SK-N-SH (cell line): ENCODE measurements at regions not wholly inside any gene's neighbourhood (a gene's known extent, or its start where the extent isn't known, plus 50 kb on each side); places are given as distances from the start of the nearest gene placed in this dataset.

Experiments used
- CTCF ChIA-PET: fragments of 300-600, 350-600 bp; formaldehyde crosslinking; extraction: SDS; loops from one replicate; lab custom pipeline; 2021; lab: Yijun Ruan, JAX
- POLR2A ChIA-PET: fragments of 350-600 bp; sonication (Branson Sonifier 250); formaldehyde crosslinking; extraction: SDS; loops from one replicate; lab custom pipeline; 2020; ENCODE audit warnings: antibody characterized with exemption, inconsistent platforms; lab: Yijun Ruan, JAX
- DNase-seq: peaks from one replicate; pipeline ENCODE4 v3.0.0; 2012
- H2AFZ ChIP-seq: fragments of 200-600 bp; sonication (generic); 2 replicates; pipeline ENCODE4 v1.8.1; 2016; ENCODE audit warnings: antibody characterized with exemption, mild to moderate bottlenecking, low read depth
- H3F3A ChIP-seq: fragments of 200-600 bp; sonication (generic); replicated peaks from 2 replicates; pipeline ENCODE3; 2016; ENCODE audit warnings: antibody characterized with exemption, mild to moderate bottlenecking; ENCODE audit not compliant: insufficient read depth
- H3K27ac ChIP-seq, 2 experiments: fragments of 200-500 bp in 1 of 2; fragments of 200-600 bp in 1 of 2; sonication (Bioruptor generic) in 1 of 2; sonication (generic), shearing (Covaris generic) in 1 of 2; 2 replicates each; pipeline versions ENCODE4 v1.5.1 to v1.6.1; 2014 to 2016; ENCODE audit warnings: low read depth in 2 of 2, inconsistent platforms in 1 of 2, low read length in 1 of 2, mild to moderate bottlenecking in 1 of 2, mixed read lengths in 1 of 2
- H3K27me3 ChIP-seq: fragments of 200-600 bp; sonication (generic), shearing (Covaris generic); 2 replicates; pipeline ENCODE4 v1.6.1; 2016; ENCODE audit warnings: mixed run types; ENCODE audit not compliant: insufficient read depth
- H3K36me3 ChIP-seq, 2 experiments: fragments of 200-500 bp in 1 of 2; fragments of 200-600 bp in 1 of 2; sonication (Bioruptor generic) in 1 of 2; sonication (generic) in 1 of 2; replicated peaks in 1 of 2; 2 replicates each; pipeline versions ENCODE3 to v1.5.1; 2014 to 2016; ENCODE audit warnings: low read length in 1 of 2, mild to moderate bottlenecking in 1 of 2; ENCODE audit not compliant: insufficient read depth in 2 of 2, control insufficient read depth in 1 of 2
- H3K4me1 ChIP-seq, 2 experiments: fragments of 200-500 bp in 1 of 2; fragments of 200-600 bp in 1 of 2; sonication (Bioruptor generic) in 1 of 2; sonication (generic), shearing (Covaris generic) in 1 of 2; 2 replicates each; pipeline versions ENCODE4 v1.5.1 to v1.6.1; 2014 to 2016; ENCODE audit warnings: low read depth in 1 of 2, low read length in 1 of 2, mixed run types in 1 of 2; ENCODE audit not compliant: insufficient read depth in 2 of 2, control insufficient read depth in 1 of 2
- H3K4me2 ChIP-seq: fragments of 200-600 bp; sonication (generic), shearing (Covaris generic); 2 replicates; pipeline ENCODE4 v1.6.1; 2017; ENCODE audit warnings: mixed run types
- H3K4me3 ChIP-seq, 2 experiments: fragments of 200-500 bp in 1 of 2; fragments of 200-600 bp in 1 of 2; sonication (Bioruptor generic) in 1 of 2; sonication (generic), shearing (Covaris generic) in 1 of 2; 2 replicates each; pipeline versions ENCODE4 v1.5.1 to v1.8.1; 2014 to 2016; ENCODE audit warnings: low read depth in 2 of 2, inconsistent platforms in 1 of 2, low read length in 1 of 2, mild to moderate bottlenecking in 1 of 2, mixed read lengths in 1 of 2, moderate library complexity in 1 of 2
- H3K79me2 ChIP-seq: fragments of 200-600 bp; sonication (generic); 2 replicates; pipeline ENCODE4 v1.8.1; 2017; ENCODE audit warnings: mild to moderate bottlenecking; ENCODE audit not compliant: insufficient read depth
- H3K9ac ChIP-seq: fragments of 200-600 bp; sonication (generic); 2 replicates; pipeline ENCODE4 v1.6.1; 2017; ENCODE audit warnings: mixed run types
- H3K9me2 ChIP-seq: fragments of 200-600 bp; sonication (generic); 2 replicates; pipeline ENCODE4 v1.6.1; 2017; ENCODE audit warnings: mixed run types
- H3K9me3 ChIP-seq: fragments of 200-600 bp; sonication (generic); 2 replicates; pipeline ENCODE4 v1.6.1; 2017; ENCODE audit warnings: mixed run types, mild to moderate bottlenecking, moderate library complexity
- H4K20me1 ChIP-seq: fragments of 200-600 bp; sonication (generic); 2 replicates; pipeline ENCODE4 v1.6.1; 2017; ENCODE audit warnings: mild to moderate bottlenecking, mixed run types; ENCODE audit not compliant: insufficient read depth
- ELF1 ChIP-seq: IDR thresholded peaks from 2 replicates; pipeline ENCODE4 v1.4.0; 2012
- FOSL2 ChIP-seq: IDR thresholded peaks from 2 replicates; pipeline ENCODE4 v1.4.0; 2012; ENCODE audit warnings: low read depth, mild to moderate bottlenecking, moderate library complexity, borderline replicate concordance
- FOXJ3 ChIP-seq: sonication (generic); formaldehyde crosslinking; IDR thresholded peaks from 2 replicates; pipeline ENCODE4 v1.5.1; 2020; ENCODE audit warnings: mild to moderate bottlenecking, missing genetic modification reagents
- GATA2 ChIP-seq: sonication (generic); formaldehyde crosslinking; IDR thresholded peaks from 2 replicates; pipeline ENCODE4 v1.5.0; 2020; ENCODE audit warnings: mild to moderate bottlenecking, missing genetic modification reagents
- JUND ChIP-seq: IDR thresholded peaks from 2 replicates; pipeline ENCODE4 v1.4.0; 2012
- POLR2AphosphoS5 ChIP-seq: IDR thresholded peaks from 2 replicates; pipeline ENCODE4 v1.6.1; 2012; ENCODE audit warnings: low read depth, low read length
- RAD21 ChIP-seq: IDR thresholded peaks from 2 replicates; pipeline ENCODE4 v1.6.1; 2012; ENCODE audit warnings: mild to moderate bottlenecking, low read length
- RCOR1 ChIP-seq: fragments of 150-350 bp; IDR thresholded peaks from 2 replicates; pipeline ENCODE4 v1.6.1; 2017; ENCODE audit warnings: antibody characterized with exemption, low read length
- RXRA ChIP-seq: IDR thresholded peaks from 2 replicates; pipeline ENCODE4 v1.4.0; 2012; ENCODE audit warnings: low read depth, mild to moderate bottlenecking, borderline replicate concordance
- TAF1 ChIP-seq: IDR thresholded peaks from 2 replicates; pipeline ENCODE4 v1.6.1; 2012; ENCODE audit warnings: low read depth, mild to moderate bottlenecking, low read length, moderate library complexity, borderline replicate concordance
- TCF12 ChIP-seq: IDR thresholded peaks from 2 replicates; pipeline ENCODE4 v1.4.0; 2012
- WGBS: methylation state at CpG from one replicate; pipeline ENCODE4 v1.1.6; 2017; ENCODE audit warnings: low lambda C conversion rate; 5-methylcytosine and 5-hydroxymethylcytosine counted together
- TF ChIP-seq, protein P1 (sequence below): fragments of 200-600 bp; sonication (generic); IDR thresholded peaks from 2 replicates; pipeline ENCODE4 v1.6.1; 2017; ENCODE audit warnings: antibody characterized with exemption, mild to moderate bottlenecking, moderate library complexity
- TF ChIP-seq, protein P2 (sequence below): fragments of 150-350 bp; IDR thresholded peaks from 2 replicates; pipeline ENCODE4 v1.6.1; 2016; ENCODE audit warnings: mild to moderate bottlenecking, low read depth, low read length
- TF ChIP-seq, protein P3 (sequence below): IDR thresholded peaks from 2 replicates; pipeline ENCODE4 v1.4.0; 2012; ENCODE audit warnings: low read depth, borderline replicate concordance
- TF ChIP-seq, protein P4 (sequence below): IDR thresholded peaks from 2 replicates; pipeline ENCODE4 v1.4.0; 2012; ENCODE audit warnings: low read depth, borderline replicate concordance
- TF ChIP-seq, protein P5 (sequence below): IDR thresholded peaks from 2 replicates; pipeline ENCODE4; 2012

DNA sequence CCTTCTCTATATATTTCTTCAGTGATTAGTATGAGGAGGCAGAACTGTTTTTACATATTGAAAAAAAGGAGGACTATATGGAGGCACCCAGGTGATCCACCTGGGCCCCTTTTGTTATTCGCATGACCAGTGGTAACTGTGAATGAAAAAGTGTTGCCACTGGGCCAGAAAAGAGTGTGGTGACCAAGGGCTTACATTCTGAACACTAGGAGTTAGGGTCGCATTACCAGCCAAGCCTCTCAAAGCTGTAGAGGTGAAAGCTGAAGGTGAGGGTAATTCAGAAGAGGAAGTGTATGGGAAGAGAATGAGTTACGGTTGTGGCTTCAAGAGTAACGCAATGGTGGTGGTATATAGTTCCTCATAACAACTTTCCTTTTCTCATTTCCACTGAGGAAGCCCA is 487.6 kb downstream of the TMEM182 start:
- Histone ChIP-seq H2AFZ (no peak overlapping the region), H3K4me2 (no peak overlapping the region), H3F3A (no peaks in the 10 kb centered on the region), H3K9me3 (no peaks in the 10 kb centered on the region), H4K20me1 (no peaks in the 10 kb centered on the region), H3K9ac (no peak overlapping the region), H3K4me1 (no peaks in the 10 kb centered on the region), H3K27me3 (no peaks in the 10 kb centered on the region), H3K9me2 (no peaks in the 10 kb centered on the region), H3K4me3 (no peak overlapping the region), H3K79me2 (no peaks in the 10 kb centered on the region), H3K36me3 (no peaks in the 10 kb centered on the region), H3K27ac (no peak overlapping the region)
- CTCF ChIA-PET: no interaction called here
- POLR2A ChIA-PET: no interaction called here
- WGBS: 3% methylated on average over 4 of the region's 4 CpGs
- TF ChIP-seq RCOR1 (no peak), RAD21 (no peak), GATA2 (CRISPR knock-in tag) (no peak), JUND (no peak), ELF1 (no peak), POLR2AphosphoS5 (no peak), FOXJ3 (no peak), FOSL2 (no peak), RXRA (no peak), TCF12 (no peak), TAF1 (no peak)
- TF ChIP-seq, protein P1, sequence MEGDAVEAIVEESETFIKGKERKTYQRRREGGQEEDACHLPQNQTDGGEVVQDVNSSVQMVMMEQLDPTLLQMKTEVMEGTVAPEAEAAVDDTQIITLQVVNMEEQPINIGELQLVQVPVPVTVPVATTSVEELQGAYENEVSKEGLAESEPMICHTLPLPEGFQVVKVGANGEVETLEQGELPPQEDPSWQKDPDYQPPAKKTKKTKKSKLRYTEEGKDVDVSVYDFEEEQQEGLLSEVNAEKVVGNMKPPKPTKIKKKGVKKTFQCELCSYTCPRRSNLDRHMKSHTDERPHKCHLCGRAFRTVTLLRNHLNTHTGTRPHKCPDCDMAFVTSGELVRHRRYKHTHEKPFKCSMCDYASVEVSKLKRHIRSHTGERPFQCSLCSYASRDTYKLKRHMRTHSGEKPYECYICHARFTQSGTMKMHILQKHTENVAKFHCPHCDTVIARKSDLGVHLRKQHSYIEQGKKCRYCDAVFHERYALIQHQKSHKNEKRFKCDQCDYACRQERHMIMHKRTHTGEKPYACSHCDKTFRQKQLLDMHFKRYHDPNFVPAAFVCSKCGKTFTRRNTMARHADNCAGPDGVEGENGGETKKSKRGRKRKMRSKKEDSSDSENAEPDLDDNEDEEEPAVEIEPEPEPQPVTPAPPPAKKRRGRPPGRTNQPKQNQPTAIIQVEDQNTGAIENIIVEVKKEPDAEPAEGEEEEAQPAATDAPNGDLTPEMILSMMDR: no peak
- TF ChIP-seq, protein P2, sequence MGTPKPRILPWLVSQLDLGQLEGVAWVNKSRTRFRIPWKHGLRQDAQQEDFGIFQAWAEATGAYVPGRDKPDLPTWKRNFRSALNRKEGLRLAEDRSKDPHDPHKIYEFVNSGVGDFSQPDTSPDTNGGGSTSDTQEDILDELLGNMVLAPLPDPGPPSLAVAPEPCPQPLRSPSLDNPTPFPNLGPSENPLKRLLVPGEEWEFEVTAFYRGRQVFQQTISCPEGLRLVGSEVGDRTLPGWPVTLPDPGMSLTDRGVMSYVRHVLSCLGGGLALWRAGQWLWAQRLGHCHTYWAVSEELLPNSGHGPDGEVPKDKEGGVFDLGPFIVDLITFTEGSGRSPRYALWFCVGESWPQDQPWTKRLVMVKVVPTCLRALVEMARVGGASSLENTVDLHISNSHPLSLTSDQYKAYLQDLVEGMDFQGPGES: no peak
- TF ChIP-seq, protein P3, sequence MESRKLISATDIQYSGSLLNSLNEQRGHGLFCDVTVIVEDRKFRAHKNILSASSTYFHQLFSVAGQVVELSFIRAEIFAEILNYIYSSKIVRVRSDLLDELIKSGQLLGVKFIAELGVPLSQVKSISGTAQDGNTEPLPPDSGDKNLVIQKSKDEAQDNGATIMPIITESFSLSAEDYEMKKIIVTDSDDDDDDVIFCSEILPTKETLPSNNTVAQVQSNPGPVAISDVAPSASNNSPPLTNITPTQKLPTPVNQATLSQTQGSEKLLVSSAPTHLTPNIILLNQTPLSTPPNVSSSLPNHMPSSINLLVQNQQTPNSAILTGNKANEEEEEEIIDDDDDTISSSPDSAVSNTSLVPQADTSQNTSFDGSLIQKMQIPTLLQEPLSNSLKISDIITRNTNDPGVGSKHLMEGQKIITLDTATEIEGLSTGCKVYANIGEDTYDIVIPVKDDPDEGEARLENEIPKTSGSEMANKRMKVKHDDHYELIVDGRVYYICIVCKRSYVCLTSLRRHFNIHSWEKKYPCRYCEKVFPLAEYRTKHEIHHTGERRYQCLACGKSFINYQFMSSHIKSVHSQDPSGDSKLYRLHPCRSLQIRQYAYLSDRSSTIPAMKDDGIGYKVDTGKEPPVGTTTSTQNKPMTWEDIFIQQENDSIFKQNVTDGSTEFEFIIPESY: no peak
- TF ChIP-seq, protein P4, sequence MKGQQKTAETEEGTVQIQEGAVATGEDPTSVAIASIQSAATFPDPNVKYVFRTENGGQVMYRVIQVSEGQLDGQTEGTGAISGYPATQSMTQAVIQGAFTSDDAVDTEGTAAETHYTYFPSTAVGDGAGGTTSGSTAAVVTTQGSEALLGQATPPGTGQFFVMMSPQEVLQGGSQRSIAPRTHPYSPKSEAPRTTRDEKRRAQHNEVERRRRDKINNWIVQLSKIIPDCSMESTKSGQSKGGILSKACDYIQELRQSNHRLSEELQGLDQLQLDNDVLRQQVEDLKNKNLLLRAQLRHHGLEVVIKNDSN: no peak
- TF ChIP-seq, protein P5, sequence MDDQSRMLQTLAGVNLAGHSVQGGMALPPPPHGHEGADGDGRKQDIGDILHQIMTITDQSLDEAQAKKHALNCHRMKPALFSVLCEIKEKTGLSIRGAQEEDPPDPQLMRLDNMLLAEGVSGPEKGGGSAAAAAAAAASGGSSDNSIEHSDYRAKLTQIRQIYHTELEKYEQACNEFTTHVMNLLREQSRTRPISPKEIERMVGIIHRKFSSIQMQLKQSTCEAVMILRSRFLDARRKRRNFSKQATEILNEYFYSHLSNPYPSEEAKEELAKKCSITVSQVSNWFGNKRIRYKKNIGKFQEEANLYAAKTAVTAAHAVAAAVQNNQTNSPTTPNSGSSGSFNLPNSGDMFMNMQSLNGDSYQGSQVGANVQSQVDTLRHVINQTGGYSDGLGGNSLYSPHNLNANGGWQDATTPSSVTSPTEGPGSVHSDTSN: no peak
- no peak for DNase-seq
